Type B pancreatic cell (in vitro differentiated cells): ENCODE measurements at regions not wholly inside any gene's neighbourhood (a gene's known extent, or its start where the extent isn't known, plus 50 kb on each side); places are given as distances from the start of the nearest gene placed in this dataset.
"Not testable (repeated sequence)": the region's sequence is repeated elsewhere in the genome, so short reads cannot be mapped to it uniquely, and the experiment has no call there.

ENCODE experiments used
- DNase-seq: peaks from one replicate; pipeline ENCODE4 v3.0.0; 2021; ENCODE audit warnings: mixed read lengths; ENCODE audit not compliant: unreplicated experiment; ENCODE audit errors: extremely low spot score
- H3K27ac Mint-ChIP-seq: 2 replicates; pipeline ENCODE4 v1.8.0; 2021; ENCODE audit warnings: mild to moderate bottlenecking, mixed read lengths
- H3K27me3 Mint-ChIP-seq: 2 replicates; pipeline ENCODE4 v1.8.0; 2021; ENCODE audit warnings: mixed read lengths
- H3K36me3 Mint-ChIP-seq: 2 replicates; pipeline ENCODE4 v1.8.0; 2021; ENCODE audit warnings: mixed read lengths
- H3K4me1 Mint-ChIP-seq: one replicate; pipeline ENCODE4 v1.8.0; 2021; ENCODE audit warnings: mixed read lengths; ENCODE audit not compliant: unreplicated experiment
- H3K4me3 Mint-ChIP-seq: 2 replicates; pipeline ENCODE4 v1.8.0; 2021; ENCODE audit warnings: mild to moderate bottlenecking, mixed read lengths
- H3K9me3 Mint-ChIP-seq: 2 replicates; pipeline ENCODE4 v1.8.0; 2021; ENCODE audit warnings: mixed read lengths
- TF ChIP-seq, protein P1 (sequence below): fragments of 200-600 bp; sonication (generic); conservative IDR thresholded peaks from 2 replicates; pipeline ENCODE4 v1.5.0; 2021; ENCODE audit warnings: antibody characterized with exemption, mild to moderate bottlenecking

DNA sequence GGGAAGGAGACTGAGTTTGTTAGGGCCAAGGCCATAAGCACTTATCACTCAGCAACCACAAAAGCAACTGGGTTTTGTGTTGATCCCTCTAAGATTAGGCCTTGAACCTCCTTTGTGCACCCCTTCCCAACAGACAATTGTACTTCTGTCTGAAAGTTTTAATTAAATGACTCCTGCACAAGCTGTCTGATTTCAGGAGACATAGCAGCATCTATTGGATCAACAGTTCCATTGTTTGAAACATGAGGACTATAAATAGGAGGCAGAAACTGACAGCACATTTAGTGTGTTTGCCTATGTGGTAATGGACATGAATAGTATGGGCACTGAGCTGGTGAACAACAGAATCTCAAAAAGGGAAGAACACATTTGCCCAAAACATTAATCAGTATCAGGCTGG, 167.3 kb upstream of the KCNJ6 start:
- Mint-ChIP-seq H3K27me3 (no peaks in the 10 kb centered on the region), H3K27ac (no peak overlapping the region), H3K9me3 (no peaks in the 10 kb centered on the region), H3K36me3 (no peaks in the 10 kb centered on the region), H3K4me3 (no peak overlapping the region), H3K4me1 (no peaks in the 10 kb centered on the region)
- no peak for DNase-seq
- TF ChIP-seq, protein P1, sequence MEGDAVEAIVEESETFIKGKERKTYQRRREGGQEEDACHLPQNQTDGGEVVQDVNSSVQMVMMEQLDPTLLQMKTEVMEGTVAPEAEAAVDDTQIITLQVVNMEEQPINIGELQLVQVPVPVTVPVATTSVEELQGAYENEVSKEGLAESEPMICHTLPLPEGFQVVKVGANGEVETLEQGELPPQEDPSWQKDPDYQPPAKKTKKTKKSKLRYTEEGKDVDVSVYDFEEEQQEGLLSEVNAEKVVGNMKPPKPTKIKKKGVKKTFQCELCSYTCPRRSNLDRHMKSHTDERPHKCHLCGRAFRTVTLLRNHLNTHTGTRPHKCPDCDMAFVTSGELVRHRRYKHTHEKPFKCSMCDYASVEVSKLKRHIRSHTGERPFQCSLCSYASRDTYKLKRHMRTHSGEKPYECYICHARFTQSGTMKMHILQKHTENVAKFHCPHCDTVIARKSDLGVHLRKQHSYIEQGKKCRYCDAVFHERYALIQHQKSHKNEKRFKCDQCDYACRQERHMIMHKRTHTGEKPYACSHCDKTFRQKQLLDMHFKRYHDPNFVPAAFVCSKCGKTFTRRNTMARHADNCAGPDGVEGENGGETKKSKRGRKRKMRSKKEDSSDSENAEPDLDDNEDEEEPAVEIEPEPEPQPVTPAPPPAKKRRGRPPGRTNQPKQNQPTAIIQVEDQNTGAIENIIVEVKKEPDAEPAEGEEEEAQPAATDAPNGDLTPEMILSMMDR = no peak

DNA sequence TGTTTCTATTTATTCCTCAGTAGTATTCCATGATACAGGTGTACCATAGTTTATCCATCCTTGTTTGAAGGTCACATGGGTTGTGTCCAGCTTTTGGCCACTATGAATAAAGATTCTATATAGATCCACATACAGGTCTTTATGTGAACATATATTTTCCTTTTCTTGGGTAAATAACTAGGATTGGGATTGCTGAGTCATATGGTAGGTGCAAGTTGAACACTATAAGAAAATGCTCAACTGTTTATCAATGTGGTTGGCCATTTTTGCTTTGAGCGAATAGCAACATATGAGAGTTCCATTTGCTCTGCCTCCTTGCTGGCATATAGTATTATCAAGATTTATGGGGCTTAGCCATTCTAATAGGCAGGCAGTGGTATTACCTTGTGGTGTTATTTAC, 170.2 kb upstream of the KCNJ15 start:
- H3K4me3 Mint-ChIP-seq = no peak overlapping the region
- no peaks in the 10 kb centered on the region for H3K27me3 Mint-ChIP-seq
- TF ChIP-seq, protein P1 = no peak
- H3K9me3 Mint-ChIP-seq = no peaks in the 10 kb centered on the region
- no peak for DNase-seq
- no peaks in the 10 kb centered on the region for H3K36me3 Mint-ChIP-seq
- no peak overlapping the region for H3K27ac Mint-ChIP-seq
- H3K4me1 Mint-ChIP-seq = no peaks in the 10 kb centered on the region

DNA sequence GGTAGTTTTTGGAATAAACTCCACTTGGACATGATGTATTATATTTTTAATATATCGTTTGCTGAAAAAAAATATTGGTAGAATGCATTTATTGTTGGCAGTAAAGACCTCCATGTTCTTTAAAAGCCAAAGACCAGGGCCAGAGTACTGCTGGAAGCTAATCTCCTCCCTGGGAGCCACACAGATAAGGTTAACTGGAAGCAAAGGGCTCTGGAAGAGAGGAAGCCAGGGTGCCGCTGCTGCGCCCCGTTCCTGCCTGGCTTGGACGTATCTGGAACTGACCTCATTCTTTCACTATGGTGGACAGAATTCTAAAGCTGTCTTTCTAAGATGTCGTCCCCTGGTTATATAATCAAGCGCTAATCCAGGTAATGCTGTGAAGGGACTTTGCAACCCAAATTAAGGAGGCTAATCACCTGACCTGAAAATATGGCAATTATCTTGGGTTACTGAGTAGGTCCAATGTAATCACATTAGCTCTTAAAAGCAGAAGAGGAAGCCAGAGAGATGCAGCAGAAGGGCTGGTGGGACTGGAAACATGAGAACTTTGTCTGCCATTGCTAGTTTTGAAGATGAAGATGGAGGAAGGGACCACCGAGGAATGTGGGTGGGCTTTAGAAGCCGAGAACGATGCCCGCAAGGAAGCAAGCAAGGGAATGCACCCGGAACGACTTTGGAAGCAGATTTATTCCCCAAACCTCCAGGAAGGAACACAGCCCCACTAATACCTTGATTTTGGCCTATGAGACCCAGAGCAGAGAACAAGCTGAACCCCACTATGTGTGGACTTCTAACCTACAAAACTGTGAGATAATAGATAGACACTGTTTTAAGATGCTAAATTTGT, 167.7 kb upstream of the KCNJ15 start:
- H3K9me3 Mint-ChIP-seq = no peaks in the 10 kb centered on the region
- peaks cover 3% of the 10 kb centered on the region for H3K27me3 Mint-ChIP-seq
- TF ChIP-seq, protein P1 = no peak
- no peak overlapping the region for H3K4me3 Mint-ChIP-seq
- no peak for DNase-seq
- H3K4me1 Mint-ChIP-seq = peaks cover 4% of the 10 kb centered on the region
- no peak overlapping the region for H3K27ac Mint-ChIP-seq
- H3K36me3 Mint-ChIP-seq = no peaks in the 10 kb centered on the region

DNA sequence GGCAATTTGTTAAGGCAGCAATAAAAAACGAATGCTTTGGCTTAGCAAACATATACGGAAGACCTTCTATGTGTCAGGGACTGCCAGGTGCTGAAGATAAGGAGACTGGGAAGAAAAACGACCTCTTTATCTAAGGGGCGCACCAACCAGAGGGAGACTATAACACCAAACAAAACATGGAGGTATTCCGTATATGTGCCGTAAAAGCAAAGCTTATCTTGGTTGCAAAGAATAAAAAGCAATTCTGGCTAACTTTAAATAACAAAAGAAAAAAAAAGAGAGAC, 167.1 kb upstream of the KCNJ15 start:
- Mint-ChIP-seq H3K27ac (no peak overlapping the region), H3K36me3 (no peaks in the 10 kb centered on the region), H3K4me1 (peaks cover 4% of the 10 kb centered on the region), H3K9me3 (no peaks in the 10 kb centered on the region), H3K27me3 (peaks cover 8% of the 10 kb centered on the region), H3K4me3 (no peak overlapping the region)
- no peak for DNase-seq
- TF ChIP-seq, protein P1 = no peak

DNA sequence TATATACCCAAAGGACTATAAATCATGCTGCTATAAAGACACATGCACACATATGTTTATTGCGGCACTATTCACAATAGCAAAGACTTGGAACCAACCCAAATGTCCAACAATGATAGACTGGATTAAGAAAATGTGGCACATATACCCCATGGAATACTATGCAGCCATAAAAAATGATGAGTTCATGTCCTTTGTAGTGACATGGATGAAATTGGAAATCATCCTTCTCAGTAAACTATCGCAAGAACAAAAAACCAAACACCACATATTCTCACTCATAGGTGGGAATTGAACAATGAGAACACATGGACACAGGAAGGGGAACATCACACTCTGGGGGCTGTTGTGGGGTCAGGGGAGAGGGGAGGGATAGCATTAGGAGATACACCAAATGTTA, 165.7 kb upstream of the KCNJ15 start:
- not testable (repeated sequence) for H3K27ac Mint-ChIP-seq, DNase-seq, H3K4me1 Mint-ChIP-seq, H3K36me3 Mint-ChIP-seq, H3K9me3 Mint-ChIP-seq, H3K4me3 Mint-ChIP-seq
- peaks cover 10% of the 10 kb centered on the region for H3K27me3 Mint-ChIP-seq

DNA sequence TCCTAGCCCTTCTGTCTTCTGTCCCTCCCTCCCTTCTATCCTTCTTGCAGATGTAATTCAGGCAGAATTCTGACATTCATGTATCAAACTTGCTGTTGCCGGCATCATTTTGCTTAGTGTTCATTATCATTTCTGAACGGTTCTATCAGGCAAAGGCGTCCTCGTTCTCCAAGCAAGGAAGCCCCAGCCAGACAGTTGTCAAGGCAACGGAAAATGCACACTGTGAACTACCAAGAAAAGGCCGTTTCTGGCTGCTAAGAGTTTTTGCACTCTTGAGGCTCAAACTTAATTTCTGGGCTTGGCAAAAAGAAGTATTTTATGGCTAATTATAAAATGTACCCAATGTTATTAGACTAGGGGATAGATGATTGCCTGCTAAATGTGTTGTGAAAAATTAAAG, 164.7 kb upstream of the KCNJ15 start:
- no peaks in the 10 kb centered on the region for H3K36me3 Mint-ChIP-seq
- no peak overlapping the region for H3K27ac Mint-ChIP-seq
- H3K4me1 Mint-ChIP-seq = peaks cover 4% of the 10 kb centered on the region
- peaks cover 10% of the 10 kb centered on the region for H3K27me3 Mint-ChIP-seq
- no peak for DNase-seq
- H3K4me3 Mint-ChIP-seq = no peak overlapping the region
- TF ChIP-seq, protein P1 = no peak
- no peaks in the 10 kb centered on the region for H3K9me3 Mint-ChIP-seq
